ENCODE measurements at regions not wholly inside any gene's neighbourhood (a gene's known extent, or its start where the extent isn't known, plus 50 kb on each side); places are given as distances from the start of the nearest gene placed in this dataset.
"Not testable (repeated sequence)": the region's sequence is repeated elsewhere in the genome, so short reads cannot be mapped to it uniquely, and the experiment has no call there.

DNA sequence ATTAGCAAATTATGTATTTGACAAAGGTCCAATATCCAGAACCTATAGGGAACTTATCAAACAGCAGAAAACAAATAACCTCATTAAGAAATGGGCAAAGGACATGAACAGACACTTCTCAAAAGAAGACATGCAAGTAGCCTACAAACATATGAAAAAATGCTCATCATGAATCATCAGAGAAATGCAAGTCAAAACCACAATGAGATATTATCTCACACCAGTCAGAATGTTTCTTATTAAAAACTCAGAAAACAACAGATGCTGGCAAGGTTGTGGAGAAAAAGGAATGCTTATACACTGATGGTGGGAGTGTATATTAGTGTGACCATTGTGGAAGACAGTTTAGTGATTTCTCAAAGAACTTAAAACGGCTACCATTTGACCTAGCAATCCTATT, 116.1 kb upstream of the CRBN start:
- H3K9me3 Mint-ChIP-seq, result peaks cover 0 to 16% (median 3%) of the 10 kb centered on the region in 6 donors
- H3K4me1 Mint-ChIP-seq, result no peaks in the 10 kb centered on the region
- DNase-seq, result no peak
- H3K4me3 Mint-ChIP-seq, result no peak overlapping the region
- no peak overlapping the region for H3K27ac Mint-ChIP-seq
- H3K27me3 Mint-ChIP-seq (ENCODE audit: low read depth in 3 of 3), result peaks cover 0 to 3% (median 0%) of the 10 kb centered on the region in 3 donors
- no peaks in the 10 kb centered on the region for H3K36me3 Mint-ChIP-seq

DNA sequence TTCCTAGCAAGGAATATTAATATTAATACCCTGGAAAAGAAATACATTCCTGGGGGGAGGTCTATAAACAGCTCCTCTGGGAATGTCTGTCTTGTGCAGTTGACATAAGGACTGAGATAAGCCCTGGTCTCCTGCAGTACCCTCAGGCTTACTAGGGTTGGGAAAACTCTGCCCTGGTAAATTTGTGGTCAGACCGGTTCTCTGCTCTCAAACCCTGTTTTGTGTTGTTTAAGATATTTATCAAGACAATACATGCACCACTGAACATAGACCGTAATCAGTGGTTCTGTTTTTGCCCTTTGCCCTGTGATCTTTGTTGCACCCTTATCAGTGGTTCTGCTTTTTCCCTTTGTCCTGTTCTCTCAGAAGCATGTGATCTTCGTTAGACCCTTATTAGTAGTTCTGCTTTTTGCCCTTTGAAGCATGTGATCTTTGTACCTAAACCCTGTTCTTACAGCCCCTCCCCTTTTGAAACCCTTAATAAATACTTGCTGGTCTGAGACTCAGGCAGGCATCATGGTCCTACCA, 112.3 kb upstream of the CRBN start:
- H3K4me1 Mint-ChIP-seq, result not testable (repeated sequence)

DNA sequence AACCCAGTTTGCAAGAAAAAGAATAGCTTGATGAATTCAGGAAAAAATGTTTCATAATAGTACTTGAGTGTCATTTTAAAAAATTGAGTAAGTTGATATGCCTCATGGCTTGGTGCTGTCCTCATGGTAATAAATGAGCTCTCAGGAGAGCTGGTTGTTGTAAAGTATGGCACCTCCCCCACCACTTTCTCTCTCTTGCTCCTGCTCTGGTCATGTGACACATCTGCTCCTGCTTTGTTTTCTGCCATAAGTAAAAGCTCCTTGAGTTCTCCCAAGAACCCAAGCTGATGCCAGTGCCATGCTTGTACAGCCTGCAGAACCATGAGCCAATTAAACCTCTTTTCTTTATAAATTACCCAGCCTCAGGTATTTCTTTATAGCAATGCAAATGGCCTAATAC, 108.8 kb upstream of the CRBN start:
- H3K9me3 Mint-ChIP-seq, result peaks cover 0 to 10% (median 0%) of the 10 kb centered on the region in 6 donors
- H3K4me3 Mint-ChIP-seq, result no peak overlapping the region
- peaks cover 2 to 3% (median 2%) of the 10 kb centered on the region in 3 donors for H3K27me3 Mint-ChIP-seq (ENCODE audit: low read depth in 3 of 3)

More for the DNA sequence above, 112.3 kb upstream of the CRBN start:
- not testable (repeated sequence) for H3K4me3 Mint-ChIP-seq; H3K36me3 Mint-ChIP-seq; DNase-seq; H3K27me3 Mint-ChIP-seq (ENCODE audit: low read depth in 3 of 3); H3K27ac Mint-ChIP-seq
- peaks cover 0 to 16% (median 3%) of the 10 kb centered on the region in 6 donors for H3K9me3 Mint-ChIP-seq

DNA sequence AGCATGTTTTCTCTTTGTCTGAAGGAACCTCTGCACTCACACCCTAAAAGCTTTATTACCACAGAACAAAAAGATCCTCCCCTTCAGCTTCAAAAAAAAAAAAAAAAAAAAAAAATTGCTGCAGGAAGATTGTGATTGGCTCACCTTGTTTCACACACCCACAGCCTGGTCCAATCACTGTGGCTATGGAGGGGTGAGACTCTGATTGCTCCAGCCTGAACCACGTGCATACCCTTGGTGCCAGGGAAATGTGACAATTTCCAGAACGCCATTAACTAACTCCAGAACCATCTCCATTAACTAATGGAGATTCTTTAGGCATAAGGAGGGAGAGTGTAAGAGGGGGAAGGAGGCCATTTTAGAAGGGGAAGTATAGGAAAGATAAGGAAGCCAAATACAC, 106.5 kb upstream of the CRBN start:
- Mint-ChIP-seq H3K27me3 (ENCODE audit: low read depth in 3 of 3) (peaks cover 0 to 2% (median 2%) of the 10 kb centered on the region in 3 donors), H3K36me3 (no peaks in the 10 kb centered on the region), H3K9me3 (no peaks in the 10 kb centered on the region), H3K4me1 (peaks cover 0 to 2% of the 10 kb centered on the region in 2 donors), H3K27ac (no peak overlapping the region), H3K4me3 (no peak overlapping the region)
- DNase-seq, result no peak

More for the DNA sequence above, 108.8 kb upstream of the CRBN start:
- Mint-ChIP-seq H3K4me1 (no peaks in the 10 kb centered on the region), H3K36me3 (no peaks in the 10 kb centered on the region), H3K27ac (no peak overlapping the region)
- no peak for DNase-seq

DNA sequence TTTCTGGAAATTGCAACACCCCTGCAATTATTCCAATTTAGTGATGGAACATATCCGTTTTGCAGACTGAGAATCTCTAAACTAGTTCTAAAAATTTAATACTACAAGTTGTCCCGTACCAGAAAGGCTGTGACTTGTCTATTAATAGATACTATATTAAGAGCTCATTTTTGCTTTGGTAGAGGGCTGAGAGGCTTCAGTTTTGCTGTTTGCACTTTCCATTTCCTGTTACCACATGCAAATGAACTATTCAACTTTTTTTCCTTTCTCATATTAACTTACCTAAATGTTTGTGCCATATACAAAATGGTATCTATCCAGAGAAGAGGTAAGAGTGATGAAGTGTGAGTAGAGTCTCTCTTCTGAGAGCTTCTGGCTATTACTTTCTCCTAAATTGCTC, 101.5 kb upstream of the CRBN start:
- Mint-ChIP-seq H3K27me3 (ENCODE audit: low read depth in 3 of 3) (peaks cover 0 to 3% (median 0%) of the 10 kb centered on the region in 3 donors), H3K9me3 (no peaks in the 10 kb centered on the region), H3K4me1 (peaks cover 0 to 5% of the 10 kb centered on the region in 2 donors), H3K4me3 (no peak overlapping the region), H3K27ac (no peak overlapping the region), H3K36me3 (no peaks in the 10 kb centered on the region)
- DNase-seq, result no peak

GRCh38 chr3:3280396-3280795, 100.9 kb upstream of the CRBN start:
- H3K27me3 Mint-ChIP-seq (ENCODE audit: low read depth in 3 of 3), result peaks cover 0 to 3% (median 0%) of the 10 kb centered on the region in 3 donors
- DNase-seq, result no peak
- no peak overlapping the region for H3K4me3 Mint-ChIP-seq
- H3K9me3 Mint-ChIP-seq, result no peaks in the 10 kb centered on the region
- H3K4me1 Mint-ChIP-seq, result peaks cover 0 to 5% of the 10 kb centered on the region in 2 donors
- no peaks in the 10 kb centered on the region for H3K36me3 Mint-ChIP-seq
- H3K27ac Mint-ChIP-seq, result no peak overlapping the region

DNA sequence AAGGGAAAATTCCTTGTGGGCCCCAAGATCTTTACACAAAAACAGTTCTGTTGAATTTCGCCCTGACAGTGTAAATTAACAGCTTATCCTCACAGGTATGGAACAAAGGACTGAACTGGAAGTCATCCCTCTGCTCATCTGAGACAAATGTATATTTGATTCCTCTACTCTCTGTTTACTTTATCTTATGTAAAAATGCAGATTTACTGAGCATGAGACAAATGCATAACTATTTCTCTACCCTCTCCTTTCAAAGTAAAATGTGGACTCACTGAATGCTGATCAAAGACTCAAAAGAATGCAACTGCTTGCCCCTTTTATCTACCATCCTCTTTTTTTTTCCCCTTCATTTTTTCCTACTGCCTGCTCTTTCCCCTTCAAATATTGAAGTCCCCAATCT, 98.6 kb upstream of the CRBN start:
- Mint-ChIP-seq H3K27me3 (ENCODE audit: low read depth in 3 of 3) (peaks cover 0 to 5% (median 2%) of the 10 kb centered on the region in 3 donors), H3K4me3 (no peak overlapping the region), H3K4me1 (peaks cover 0 to 5% of the 10 kb centered on the region in 2 donors), H3K27ac (no peak overlapping the region), H3K9me3 (no peaks in the 10 kb centered on the region), H3K36me3 (no peaks in the 10 kb centered on the region)
- DNase-seq, result no peak

GRCh38 chr3:3276630-3277029, 97.1 kb upstream of the CRBN start:
- Mint-ChIP-seq H3K27ac (no peak overlapping the region), H3K9me3 (no peaks in the 10 kb centered on the region), H3K36me3 (no peaks in the 10 kb centered on the region), H3K4me1 (peaks cover 0 to 5% of the 10 kb centered on the region in 2 donors), H3K27me3 (ENCODE audit: low read depth in 3 of 3) (peaks cover 2 to 7% (median 3%) of the 10 kb centered on the region in 3 donors), H3K4me3 (no peak overlapping the region)
- DNase-seq, result no peak

DNA sequence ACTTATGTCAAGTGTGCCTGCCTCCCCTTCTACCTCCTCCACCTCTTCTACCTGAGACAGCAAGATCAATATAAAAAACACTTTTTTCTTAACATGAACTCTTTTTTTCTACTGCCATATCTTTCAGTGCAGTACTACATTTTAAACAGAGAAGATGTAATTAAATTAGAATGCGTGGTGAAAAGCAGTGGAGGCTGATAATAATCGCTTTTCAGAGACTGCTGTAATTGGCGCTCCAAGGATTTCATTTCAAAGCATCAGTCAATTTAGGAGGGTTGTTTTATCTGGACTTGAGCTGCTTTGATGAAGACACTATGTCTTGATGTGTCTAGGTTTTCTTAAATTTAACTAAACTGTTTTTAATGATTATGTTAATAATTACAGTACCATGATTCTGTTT, 85.3 kb upstream of the CRBN start:
- no peak for DNase-seq
- H3K27ac Mint-ChIP-seq, result no peak overlapping the region
- no peak overlapping the region for H3K4me3 Mint-ChIP-seq
- H3K27me3 Mint-ChIP-seq (ENCODE audit: low read depth in 3 of 3), result peaks cover 2 to 9% (median 3%) of the 10 kb centered on the region in 3 donors
- H3K36me3 Mint-ChIP-seq, result peaks cover 0 to 3% (median 0%) of the 10 kb centered on the region in 3 donors
- peaks cover 0 to 2% (median 0%) of the 10 kb centered on the region in 6 donors for H3K9me3 Mint-ChIP-seq
- H3K4me1 Mint-ChIP-seq, result no peaks in the 10 kb centered on the region

- no peak for DNase-seq
- Mint-ChIP-seq H3K36me3 (no peaks in the 10 kb centered on the region), H3K4me1 (no peaks in the 10 kb centered on the region), H3K27me3 (ENCODE audit: low read depth in 3 of 3) (peaks cover 0 to 2% (median 0%) of the 10 kb centered on the region in 3 donors), H3K27ac (no peak overlapping the region), H3K4me3 (no peak overlapping the region), H3K9me3 (no peaks in the 10 kb centered on the region)
Observed at GRCh38 chr3:3260870-3261269, 81.4 kb upstream of the CRBN start.

GRCh38 chr3:3259181-3259580, 79.7 kb upstream of the CRBN start:
- no peak overlapping the region for H3K4me3 Mint-ChIP-seq
- H3K9me3 Mint-ChIP-seq, result no peaks in the 10 kb centered on the region
- peaks cover 0 to 2% (median 0%) of the 10 kb centered on the region in 3 donors for H3K27me3 Mint-ChIP-seq (ENCODE audit: low read depth in 3 of 3)
- no peak for DNase-seq
- H3K4me1 Mint-ChIP-seq, result no peaks in the 10 kb centered on the region
- H3K36me3 Mint-ChIP-seq, result no peaks in the 10 kb centered on the region
- H3K27ac Mint-ChIP-seq, result no peak overlapping the region

GRCh38 chr3:3258281-3258680, 78.8 kb upstream of the CRBN start:
- Mint-ChIP-seq H3K4me3 (no peak overlapping the region), H3K4me1 (no peaks in the 10 kb centered on the region), H3K9me3 (peaks cover 0 to 2% (median 0%) of the 10 kb centered on the region in 6 donors), H3K27me3 (ENCODE audit: low read depth in 3 of 3) (peaks cover 0 to 3% (median 0%) of the 10 kb centered on the region in 3 donors), H3K36me3 (no peaks in the 10 kb centered on the region), H3K27ac (no peak overlapping the region)
- no peak for DNase-seq

DNA sequence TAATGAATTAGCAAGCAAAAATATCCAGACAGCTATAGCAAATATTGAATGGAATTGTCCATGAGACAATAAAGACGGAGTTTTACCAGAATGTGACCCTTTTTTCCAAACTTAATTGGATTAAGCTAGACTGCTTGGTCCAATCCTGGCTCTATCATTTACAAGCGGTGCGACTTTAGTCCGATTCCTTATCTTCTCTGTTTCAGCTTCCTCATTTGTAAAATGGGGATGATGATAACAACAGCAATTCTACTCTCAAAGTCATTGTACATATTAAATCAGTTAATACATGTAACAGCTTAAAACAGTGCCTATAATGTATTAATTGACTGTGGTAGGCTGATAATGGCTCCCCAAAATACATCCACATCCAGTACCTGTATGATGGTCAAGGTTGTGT, 62.1 kb upstream of the CRBN start:
- no peak for DNase-seq
- H3K27me3 Mint-ChIP-seq (ENCODE audit: low read depth in 3 of 3), result peaks cover 0 to 9% (median 0%) of the 10 kb centered on the region in 3 donors
- H3K9me3 Mint-ChIP-seq, result peaks cover 0 to 2% (median 0%) of the 10 kb centered on the region in 6 donors
- H3K4me3 Mint-ChIP-seq, result no peak overlapping the region
- no peaks in the 10 kb centered on the region for H3K36me3 Mint-ChIP-seq
- H3K4me1 Mint-ChIP-seq, result no peaks in the 10 kb centered on the region
- no peak overlapping the region for H3K27ac Mint-ChIP-seq

GRCh38 chr3:3240986-3241385, 61.5 kb upstream of the CRBN start:
- no peaks in the 10 kb centered on the region for H3K36me3 Mint-ChIP-seq
- no peak overlapping the region for H3K27ac Mint-ChIP-seq
- H3K4me3 Mint-ChIP-seq, result no peak overlapping the region
- peaks cover 0 to 2% (median 0%) of the 10 kb centered on the region in 6 donors for H3K9me3 Mint-ChIP-seq
- DNase-seq, result no peak
- peaks cover 0 to 6% (median 0%) of the 10 kb centered on the region in 3 donors for H3K27me3 Mint-ChIP-seq (ENCODE audit: low read depth in 3 of 3)
- H3K4me1 Mint-ChIP-seq, result no peaks in the 10 kb centered on the region

DNA sequence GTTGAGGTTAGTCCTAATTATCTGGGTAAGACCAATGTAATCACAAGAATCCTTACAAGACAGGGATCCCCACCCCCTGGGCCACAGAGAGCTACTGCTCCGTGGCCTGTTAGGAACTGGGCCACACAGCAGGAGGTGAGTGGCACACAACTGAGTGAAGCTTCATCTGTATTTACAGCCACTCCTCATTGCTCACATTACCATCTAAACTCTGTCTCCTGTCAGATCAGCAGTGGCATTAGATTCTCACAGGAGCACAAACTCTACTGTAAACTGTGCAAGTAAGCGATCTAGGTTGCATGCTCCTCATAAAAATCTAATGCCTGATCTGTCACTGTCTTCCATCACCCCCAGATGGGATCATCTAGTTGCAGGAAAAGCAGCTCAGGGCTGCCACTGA, 58.5 kb upstream of the CRBN start:
- Mint-ChIP-seq H3K4me1 (no peaks in the 10 kb centered on the region), H3K36me3 (no peaks in the 10 kb centered on the region), H3K9me3 (no peaks in the 10 kb centered on the region), H3K27me3 (ENCODE audit: low read depth in 3 of 3) (peaks cover 0 to 2% (median 0%) of the 10 kb centered on the region in 3 donors), H3K4me3 (no peak overlapping the region), H3K27ac (no peak overlapping the region)
- no peak for DNase-seq

Data from immature natural killer cell (primary cell).